Parathyroid adenoma (tissue), 2 donors: ENCODE measurements at regions not wholly inside any gene's neighbourhood (a gene's known extent, or its start where the extent isn't known, plus 50 kb on each side); places are given as distances from the start of the nearest gene placed in this dataset.

Source experiments
- H2AFZ ChIP-seq: fragments of 300-600 bp; sonication (generic); one replicate; pipeline ENCODE4 v1.7.0; 2017; ENCODE audit warnings: antibody characterized with exemption, mild to moderate bottlenecking
- H3K27ac ChIP-seq: fragments of 300-600 bp; sonication (generic); one replicate; pipeline ENCODE4 v1.7.0; 2017
- H3K27me3 ChIP-seq: fragments of 300-600 bp; sonication (generic); one replicate; pipeline ENCODE4 v1.7.0; 2017; ENCODE audit warnings: low read length; ENCODE audit not compliant: control insufficient read depth, insufficient read depth
- H3K36me3 ChIP-seq: fragments of 300-600 bp; sonication (generic); one replicate; pipeline ENCODE4 v1.7.0; 2017; ENCODE audit warnings: low read length; ENCODE audit not compliant: control insufficient read depth, insufficient read depth
- H3K4me1 ChIP-seq: fragments of 300-600 bp; sonication (generic); one replicate; pipeline ENCODE4 v1.7.0; 2017; ENCODE audit warnings: control low read depth
- H3K4me2 ChIP-seq: fragments of 300-600 bp; sonication (generic); one replicate; pipeline ENCODE4 v1.7.0; 2017; ENCODE audit warnings: low read length
- H3K4me3 ChIP-seq: fragments of 300-600 bp; sonication (generic); one replicate; pipeline ENCODE4 v1.7.0; 2017; ENCODE audit warnings: low read depth, low read length
- H3K79me2 ChIP-seq: fragments of 300-600 bp; sonication (generic); one replicate; pipeline ENCODE4 v1.7.0; 2017; ENCODE audit warnings: control low read depth
- H3K9ac ChIP-seq: fragments of 300-600 bp; sonication (generic); one replicate; pipeline ENCODE4 v1.7.0; 2017; ENCODE audit warnings: mild to moderate bottlenecking
- H3K9me3 ChIP-seq: fragments of 300-600 bp; sonication (generic); one replicate; pipeline ENCODE4 v1.7.0; 2017; ENCODE audit warnings: low read length; ENCODE audit not compliant: control insufficient read depth
- CTCF ChIP-seq: fragments of 300-600 bp; sonication (generic); IDR thresholded peaks from one replicate; pipeline ENCODE4 v1.7.0; 2017; ENCODE audit warnings: antibody characterized with exemption, mild to moderate bottlenecking
- donor health status: primary hyperparathyroidism.

- Histone ChIP-seq H3K9me3 (no peaks in the 10 kb centered on the region), H3K4me2 (no peak overlapping the region), H3K4me1 (no peaks in the 10 kb centered on the region), H3K9ac (no peak overlapping the region), H3K27ac (no peak overlapping the region), H3K79me2 (no peaks in the 10 kb centered on the region), H3K36me3 (no peaks in the 10 kb centered on the region), H3K27me3 (no peaks in the 10 kb centered on the region), H3K4me3 (no peak overlapping the region), H2AFZ (no peak overlapping the region)
- no peak for TF ChIP-seq CTCF
These were observed 331.2 kb upstream of the MYT1L start for GRCh38 chr2:2662037-2662846.

GRCh38 chr2:2660789-2661355, 329.8 kb upstream of the MYT1L start:
- no peak for TF ChIP-seq CTCF

DNA sequence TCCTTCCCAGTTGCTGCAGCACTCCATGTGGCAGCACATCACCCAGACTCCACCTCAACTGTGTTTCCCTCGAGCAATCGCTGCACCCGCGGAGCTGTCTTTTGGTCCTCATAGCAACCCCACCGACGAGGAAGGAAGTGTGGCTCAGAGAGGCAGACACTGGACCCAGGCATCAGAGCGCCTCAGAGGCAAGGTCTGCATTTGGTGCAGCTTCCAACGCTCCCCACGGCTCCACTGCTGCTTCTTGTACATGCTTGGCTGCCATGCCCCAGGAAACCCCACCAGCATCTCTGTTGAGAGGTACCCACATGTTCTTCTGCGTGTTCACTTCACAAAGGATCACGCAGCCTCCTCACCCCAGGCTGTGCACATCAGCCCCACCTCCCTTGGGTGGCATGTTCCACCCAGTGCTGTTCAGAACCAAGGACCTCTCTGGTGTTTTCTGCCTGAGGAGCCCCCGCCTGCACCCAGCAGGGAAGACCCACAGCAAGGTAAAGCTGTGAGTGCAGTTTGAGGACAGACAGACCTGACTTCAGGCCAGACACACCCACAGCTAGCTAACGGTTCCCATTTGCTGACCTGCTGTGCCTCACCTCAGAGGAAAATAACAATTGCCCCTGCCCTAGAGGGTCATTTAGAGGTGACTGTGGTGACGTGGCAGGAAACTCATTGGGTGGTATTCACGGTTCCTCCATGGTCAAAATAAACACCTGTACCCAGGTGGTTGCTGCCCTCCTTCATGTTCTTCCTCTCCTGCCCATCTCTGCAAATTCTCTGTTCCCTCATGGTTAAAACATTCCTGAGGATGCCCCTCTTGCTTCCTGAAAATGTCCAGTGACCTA, 326.3 kb upstream of the MYT1L start:
- no peak overlapping the region for H3K4me2 ChIP-seq
- H3K9ac ChIP-seq, result no peak overlapping the region
- H2AFZ ChIP-seq, result no peak overlapping the region
- H3K4me3 ChIP-seq, result no peak overlapping the region
- H3K36me3 ChIP-seq, result no peaks in the 10 kb centered on the region
- no peaks in the 10 kb centered on the region for H3K79me2 ChIP-seq
- H3K27ac ChIP-seq, result no peak overlapping the region
- no peaks in the 10 kb centered on the region for H3K9me3 ChIP-seq
- no peak for TF ChIP-seq CTCF
- no peaks in the 10 kb centered on the region for H3K27me3 ChIP-seq
- H3K4me1 ChIP-seq, result peaks cover 3% of the 10 kb centered on the region

More at GRCh38 chr2:2660789-2661355, 329.8 kb upstream of the MYT1L start:
- no peak overlapping the region for H2AFZ ChIP-seq
- H3K4me1 ChIP-seq, result peaks cover 2% of the 10 kb centered on the region
- H3K79me2 ChIP-seq, result no peaks in the 10 kb centered on the region
- H3K4me3 ChIP-seq, result no peak overlapping the region
- no peaks in the 10 kb centered on the region for H3K36me3 ChIP-seq
- no peak overlapping the region for H3K4me2 ChIP-seq
- no peak overlapping the region for H3K9ac ChIP-seq
- no peak overlapping the region for H3K27ac ChIP-seq
- no peaks in the 10 kb centered on the region for H3K9me3 ChIP-seq
- no peaks in the 10 kb centered on the region for H3K27me3 ChIP-seq

DNA sequence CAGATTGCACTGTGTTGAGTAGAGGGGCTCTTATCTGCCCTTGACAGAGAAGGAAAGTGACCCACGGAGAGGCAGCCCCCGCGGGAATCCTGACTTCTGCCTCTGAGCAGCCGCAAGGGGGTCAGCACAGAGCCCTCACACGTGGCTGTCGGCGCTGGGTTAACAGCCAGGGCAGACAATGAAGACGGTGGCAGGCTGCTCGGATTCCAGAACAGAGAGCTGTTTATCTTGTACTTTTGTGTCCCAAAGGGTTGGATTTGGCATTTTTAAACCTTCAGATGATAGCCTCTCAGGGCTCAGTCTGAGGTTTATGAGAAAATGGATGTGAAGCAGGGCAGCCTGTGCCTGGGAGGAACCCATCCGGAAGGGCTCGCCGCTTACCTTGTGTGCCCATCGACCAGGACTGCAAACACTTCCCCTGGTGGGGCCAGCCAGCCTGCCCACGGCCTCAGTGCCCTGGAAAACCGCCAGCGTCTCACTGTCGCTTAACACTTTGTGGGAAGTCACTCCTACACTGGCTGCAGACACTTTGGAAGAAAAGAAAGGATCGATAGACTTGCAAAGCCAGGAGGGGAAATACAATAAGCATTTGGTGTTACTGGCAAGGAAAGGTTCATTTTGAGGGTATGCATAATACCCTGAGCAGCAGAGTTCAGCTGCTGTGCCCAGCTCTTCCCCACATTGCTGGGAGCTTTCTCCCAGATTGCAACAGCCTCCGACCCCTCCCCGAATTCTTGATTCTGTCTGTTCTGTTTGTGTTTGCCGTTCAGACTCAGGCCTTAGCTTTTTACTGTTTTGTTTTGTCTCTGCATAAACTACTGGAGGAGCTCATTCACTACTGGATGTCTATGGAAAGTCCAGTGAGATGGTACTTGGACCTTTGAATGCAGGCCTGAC, 325.3 kb upstream of the MYT1L start:
- no peaks in the 10 kb centered on the region for H3K79me2 ChIP-seq
- H3K27ac ChIP-seq, result no peak overlapping the region
- no peak for TF ChIP-seq CTCF
- no peak overlapping the region for H3K4me3 ChIP-seq
- H3K27me3 ChIP-seq, result no peaks in the 10 kb centered on the region
- H3K4me2 ChIP-seq, result no peak overlapping the region
- no peaks in the 10 kb centered on the region for H3K36me3 ChIP-seq
- peaks cover 3% of the 10 kb centered on the region for H3K4me1 ChIP-seq
- H2AFZ ChIP-seq, result peak overlapping the region; percentile 72
- H3K9ac ChIP-seq, result no peak overlapping the region
- no peaks in the 10 kb centered on the region for H3K9me3 ChIP-seq
